ENCODE measurements at regions not wholly inside any gene's neighbourhood (a gene's known extent, or its start where the extent isn't known, plus 50 kb on each side); places are given as distances from the start of the nearest gene placed in this dataset.

- no peak overlapping the region for H3K4me3 Mint-ChIP-seq
- Histone ChIP-seq H3K4me3 (ENCODE audit: low read length) (no peak overlapping the region), H3K4me1 (ENCODE audit: insufficient read depth, low read length) (no peaks in the 10 kb centered on the region), H3K27ac (ENCODE audit: low read depth, low read length) (no peak overlapping the region), H3K9me3 (ENCODE audit: low read length) (no peaks in the 10 kb centered on the region), H3K36me3 (ENCODE audit: insufficient read depth, low read length) (no peaks in the 10 kb centered on the region), H3K27me3 (ENCODE audit: insufficient read depth, low read length, poor library complexity, severe bottlenecking) (no peaks in the 10 kb centered on the region)
- ChIA-PET POLR2A (no interaction called here), CTCF (no interaction called here)
- no peaks in the 10 kb centered on the region for H3K4me1 Mint-ChIP-seq
- H3K27me3 Mint-ChIP-seq = no peaks in the 10 kb centered on the region
- H3K27ac Mint-ChIP-seq = no peak overlapping the region
- no peaks in the 10 kb centered on the region for H3K36me3 Mint-ChIP-seq
- DNase-seq = no peak
- H3K9me3 Mint-ChIP-seq = peaks cover 0 to 4% (median 0%) of the 10 kb centered on the region in 5 donors
These were observed 413.3 kb upstream of the IRX1 start for GRCh38 chr5:3182133-3182876.

GRCh38 chr5:3181671-3182070 lies 414.0 kb upstream of the IRX1 start:
- Histone ChIP-seq H3K9me3 (ENCODE audit: low read length) (no peaks in the 10 kb centered on the region), H3K27ac (ENCODE audit: low read depth, low read length) (no peak overlapping the region), H3K4me3 (ENCODE audit: low read length) (no peak overlapping the region), H3K36me3 (ENCODE audit: insufficient read depth, low read length) (no peaks in the 10 kb centered on the region), H3K4me1 (ENCODE audit: insufficient read depth, low read length) (no peaks in the 10 kb centered on the region), H3K27me3 (ENCODE audit: insufficient read depth, low read length, poor library complexity, severe bottlenecking) (no peaks in the 10 kb centered on the region)
- peaks cover 0 to 5% (median 0%) of the 10 kb centered on the region in 5 donors for H3K9me3 Mint-ChIP-seq
- ChIA-PET POLR2A (no interaction called here), CTCF (no interaction called here)
- H3K27me3 Mint-ChIP-seq = no peaks in the 10 kb centered on the region
- no peaks in the 10 kb centered on the region for H3K4me1 Mint-ChIP-seq
- H3K27ac Mint-ChIP-seq = no peak overlapping the region
- no peak overlapping the region for H3K4me3 Mint-ChIP-seq
- DNase-seq = no peak
- no peaks in the 10 kb centered on the region for H3K36me3 Mint-ChIP-seq

- no peak overlapping the region for H3K4me3 ChIP-seq (ENCODE audit: low read length)
- ChIA-PET POLR2A (no interaction called here), CTCF (no interaction called here)
- peaks cover 0 to 4% (median 0%) of the 10 kb centered on the region in 5 donors for H3K9me3 Mint-ChIP-seq
- no peaks in the 10 kb centered on the region for H3K27me3 ChIP-seq (ENCODE audit: insufficient read depth, low read length, poor library complexity, severe bottlenecking)
- DNase-seq = no peak
- H3K4me1 ChIP-seq (ENCODE audit: insufficient read depth, low read length) = no peaks in the 10 kb centered on the region
- no peaks in the 10 kb centered on the region for H3K36me3 Mint-ChIP-seq
- H3K4me1 Mint-ChIP-seq = no peaks in the 10 kb centered on the region
- no peaks in the 10 kb centered on the region for H3K9me3 ChIP-seq (ENCODE audit: low read length)
- H3K27ac Mint-ChIP-seq = no peak overlapping the region
- H3K36me3 ChIP-seq (ENCODE audit: insufficient read depth, low read length) = no peaks in the 10 kb centered on the region
- no peak overlapping the region for H3K4me3 Mint-ChIP-seq
- no peaks in the 10 kb centered on the region for H3K27me3 Mint-ChIP-seq
- H3K27ac ChIP-seq (ENCODE audit: low read depth, low read length) = no peak overlapping the region
These were observed 415.0 kb upstream of the IRX1 start for GRCh38 chr5:3180636-3181035.

GRCh38 chr5:3179220-3179619 lies 416.4 kb upstream of the IRX1 start:
- no peaks in the 10 kb centered on the region for H3K4me1 ChIP-seq (ENCODE audit: insufficient read depth, low read length)
- Mint-ChIP-seq H3K4me1 (no peaks in the 10 kb centered on the region), H3K9me3 (peaks cover 0 to 4% (median 0%) of the 10 kb centered on the region in 5 donors), H3K36me3 (no peaks in the 10 kb centered on the region), H3K27me3 (no peaks in the 10 kb centered on the region), H3K27ac (no peak overlapping the region), H3K4me3 (no peak overlapping the region)
- POLR2A ChIA-PET = no interaction called here
- no peak for DNase-seq
- no peaks in the 10 kb centered on the region for H3K36me3 ChIP-seq (ENCODE audit: insufficient read depth, low read length)
- H3K27me3 ChIP-seq (ENCODE audit: insufficient read depth, low read length, poor library complexity, severe bottlenecking) = no peaks in the 10 kb centered on the region
- H3K4me3 ChIP-seq (ENCODE audit: low read length) = no peak overlapping the region
- no peak overlapping the region for H3K27ac ChIP-seq (ENCODE audit: low read depth, low read length)
- no peaks in the 10 kb centered on the region for H3K9me3 ChIP-seq (ENCODE audit: low read length)
- CTCF ChIA-PET = no interaction called here

DNA sequence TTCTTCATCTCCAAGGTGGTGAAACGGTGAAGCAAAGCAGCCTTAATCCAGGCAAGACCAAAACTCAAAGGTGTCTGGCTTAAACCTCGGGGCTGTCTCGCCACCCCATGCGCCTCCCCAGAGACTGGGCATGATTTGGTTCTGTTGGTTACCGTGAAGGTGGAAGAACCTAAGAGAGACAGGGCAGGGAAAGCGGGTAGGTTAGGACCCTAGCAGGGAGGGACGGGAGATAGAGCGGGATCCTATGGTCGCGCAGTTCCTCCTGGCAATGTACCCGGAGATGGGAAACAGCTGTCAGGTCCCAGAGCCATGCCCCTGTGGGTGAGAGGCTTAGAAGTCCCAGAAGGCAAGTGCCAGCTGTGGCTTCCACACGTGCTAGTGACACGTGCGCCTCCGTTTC lies 418.3 kb upstream of the IRX1 start:
- CTCF ChIA-PET = no interaction called here
- no peaks in the 10 kb centered on the region for H3K9me3 ChIP-seq (ENCODE audit: low read length)
- POLR2A ChIA-PET = no interaction called here
- Mint-ChIP-seq H3K36me3 (no peaks in the 10 kb centered on the region), H3K4me1 (no peaks in the 10 kb centered on the region), H3K27ac (no peak overlapping the region), H3K27me3 (no peaks in the 10 kb centered on the region), H3K9me3 (peaks cover 0 to 4% (median 0%) of the 10 kb centered on the region in 5 donors), H3K4me3 (no peak overlapping the region)
- no peaks in the 10 kb centered on the region for H3K27me3 ChIP-seq (ENCODE audit: insufficient read depth, low read length, poor library complexity, severe bottlenecking)
- no peak overlapping the region for H3K27ac ChIP-seq (ENCODE audit: low read depth, low read length)
- no peaks in the 10 kb centered on the region for H3K4me1 ChIP-seq (ENCODE audit: insufficient read depth, low read length)
- no peak for DNase-seq
- no peaks in the 10 kb centered on the region for H3K36me3 ChIP-seq (ENCODE audit: insufficient read depth, low read length)
- H3K4me3 ChIP-seq (ENCODE audit: low read length) = no peak overlapping the region

DNA sequence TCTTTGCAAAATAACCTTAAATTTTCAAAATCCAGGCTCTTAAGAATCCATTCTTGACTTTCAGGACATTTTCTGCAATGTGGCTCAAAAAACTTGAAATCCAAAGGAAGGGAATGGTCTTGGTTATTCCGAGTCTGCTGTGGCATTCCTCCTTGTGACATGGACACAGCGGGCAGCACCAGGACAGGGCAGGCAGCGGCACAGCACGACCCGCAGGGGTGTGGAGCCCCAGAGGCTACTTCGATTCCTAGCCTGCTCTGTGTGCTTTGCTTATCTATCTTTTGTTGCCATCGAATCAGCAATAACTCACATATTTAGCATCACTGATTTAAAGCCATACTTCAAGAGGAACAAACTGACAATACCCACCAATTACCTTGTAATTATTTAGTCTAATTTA lies 420.2 kb upstream of the IRX1 start:
- H3K4me3 ChIP-seq (ENCODE audit: low read length) = no peak overlapping the region
- no peaks in the 10 kb centered on the region for H3K36me3 ChIP-seq (ENCODE audit: insufficient read depth, low read length)
- no peaks in the 10 kb centered on the region for H3K9me3 ChIP-seq (ENCODE audit: low read length)
- Mint-ChIP-seq H3K27me3 (no peaks in the 10 kb centered on the region), H3K4me1 (no peaks in the 10 kb centered on the region), H3K27ac (no peak overlapping the region), H3K36me3 (no peaks in the 10 kb centered on the region), H3K4me3 (no peak overlapping the region), H3K9me3 (peaks cover 0 to 5% (median 0%) of the 10 kb centered on the region in 5 donors)
- H3K4me1 ChIP-seq (ENCODE audit: insufficient read depth, low read length) = no peaks in the 10 kb centered on the region
- H3K27me3 ChIP-seq (ENCODE audit: insufficient read depth, low read length, poor library complexity, severe bottlenecking) = no peaks in the 10 kb centered on the region
- ChIA-PET CTCF (no interaction called here), POLR2A (no interaction called here)
- no peak overlapping the region for H3K27ac ChIP-seq (ENCODE audit: low read depth, low read length)
- no peak for DNase-seq

- Mint-ChIP-seq H3K36me3 (no peaks in the 10 kb centered on the region), H3K9me3 (peaks cover 6 to 24% (median 19%) of the 10 kb centered on the region in 5 donors), H3K27ac (no peak overlapping the region), H3K27me3 (no peaks in the 10 kb centered on the region), H3K4me3 (no peak overlapping the region), H3K4me1 (no peaks in the 10 kb centered on the region)
- H3K27me3 ChIP-seq (ENCODE audit: insufficient read depth, low read length, poor library complexity, severe bottlenecking) = no peaks in the 10 kb centered on the region
- H3K36me3 ChIP-seq (ENCODE audit: insufficient read depth, low read length) = no peaks in the 10 kb centered on the region
- ChIA-PET CTCF (no interaction called here), POLR2A (no interaction called here)
- H3K27ac ChIP-seq (ENCODE audit: low read depth, low read length) = no peak overlapping the region
- H3K4me1 ChIP-seq (ENCODE audit: insufficient read depth, low read length) = no peaks in the 10 kb centered on the region
- no peaks in the 10 kb centered on the region for H3K9me3 ChIP-seq (ENCODE audit: low read length)
- no peak for DNase-seq
- no peak overlapping the region for H3K4me3 ChIP-seq (ENCODE audit: low read length)
These were observed 416.0 kb upstream of the IRX2 start for GRCh38 chr5:3167473-3167872.

DNA sequence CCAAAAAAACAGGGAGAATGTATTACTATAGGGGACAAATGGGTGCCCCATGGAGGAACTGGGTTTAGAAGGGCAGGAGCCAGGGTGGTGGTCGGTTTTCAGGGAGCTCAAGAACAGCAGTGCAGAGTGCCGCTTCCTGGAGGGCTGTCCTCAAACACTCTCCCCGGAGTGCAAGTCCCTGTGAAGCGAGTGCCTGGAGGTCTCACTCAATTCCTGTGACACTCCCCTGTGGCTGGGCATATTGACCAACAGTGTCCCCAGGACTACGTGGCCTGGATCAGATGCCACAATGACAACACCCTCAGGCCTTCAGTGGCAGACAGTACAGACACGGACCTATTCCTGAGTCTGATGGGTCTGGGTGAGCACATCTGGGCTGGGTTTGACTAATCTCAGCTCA lies 412.1 kb upstream of the IRX2 start:
- no peaks in the 10 kb centered on the region for H3K27me3 Mint-ChIP-seq
- no peaks in the 10 kb centered on the region for H3K4me1 Mint-ChIP-seq
- H3K4me1 ChIP-seq (ENCODE audit: insufficient read depth, low read length) = no peaks in the 10 kb centered on the region
- no peaks in the 10 kb centered on the region for H3K27me3 ChIP-seq (ENCODE audit: insufficient read depth, low read length, poor library complexity, severe bottlenecking)
- H3K36me3 ChIP-seq (ENCODE audit: insufficient read depth, low read length) = no peaks in the 10 kb centered on the region
- H3K36me3 Mint-ChIP-seq = no peaks in the 10 kb centered on the region
- H3K27ac ChIP-seq (ENCODE audit: low read depth, low read length) = no peak overlapping the region
- H3K27ac Mint-ChIP-seq = no peak overlapping the region
- no peaks in the 10 kb centered on the region for H3K9me3 ChIP-seq (ENCODE audit: low read length)
- H3K4me3 Mint-ChIP-seq = no peak overlapping the region
- ChIA-PET POLR2A (no interaction called here), CTCF (no interaction called here)
- no peak overlapping the region for H3K4me3 ChIP-seq (ENCODE audit: low read length)
- DNase-seq = no peak
- H3K9me3 Mint-ChIP-seq = peaks cover 10 to 35% (median 18%) of the 10 kb centered on the region in 5 donors

GRCh38 chr5:3161672-3162071 lies 410.2 kb upstream of the IRX2 start:
- no peak for DNase-seq
- POLR2A ChIA-PET = no interaction called here
- no peak overlapping the region for H3K4me3 Mint-ChIP-seq
- H3K36me3 Mint-ChIP-seq = no peaks in the 10 kb centered on the region
- Histone ChIP-seq H3K4me1 (ENCODE audit: insufficient read depth, low read length) (no peaks in the 10 kb centered on the region), H3K36me3 (ENCODE audit: insufficient read depth, low read length) (no peaks in the 10 kb centered on the region), H3K9me3 (ENCODE audit: low read length) (no peaks in the 10 kb centered on the region), H3K27me3 (ENCODE audit: insufficient read depth, low read length, poor library complexity, severe bottlenecking) (no peaks in the 10 kb centered on the region), H3K27ac (ENCODE audit: low read depth, low read length) (no peak overlapping the region), H3K4me3 (ENCODE audit: low read length) (no peak overlapping the region)
- peaks cover 4 to 24% (median 9%) of the 10 kb centered on the region in 5 donors for H3K9me3 Mint-ChIP-seq
- CTCF ChIA-PET = no interaction called here
- no peak overlapping the region for H3K27ac Mint-ChIP-seq
- peaks cover 0 to 2% of the 10 kb centered on the region in 2 donors for H3K27me3 Mint-ChIP-seq
- no peaks in the 10 kb centered on the region for H3K4me1 Mint-ChIP-seq

Data from CD8-positive, alpha-beta memory T cell (primary cell).